Embryonic facial prominence (tissue), 1 donor: ENCODE measurements at regions not wholly inside any gene's neighbourhood (a gene's known extent, or its start where the extent isn't known, plus 50 kb on each side); places are given as distances from the start of the nearest gene placed in this dataset.
"Not testable (repeated sequence)": the region's sequence is repeated elsewhere in the genome, so short reads cannot be mapped to it uniquely, and the experiment has no call there.

Source experiments
- DNase-seq: peaks from one replicate; pipeline ENCODE4 v3.0.0-alpha.2; 2016; ENCODE audit errors: extremely low spot score

- DNase-seq = no peak
These were observed 1488.1 kb downstream of the OTOL1 start for GRCh38 chr3:162984746-162985145.

GRCh38 chr3:162987085-162987794, 1490.6 kb downstream of the OTOL1 start:
- DNase-seq = not testable (repeated sequence)

GRCh38 chr3:162992741-162993140, 1496.1 kb downstream of the OTOL1 start:
- no peak for DNase-seq

- no peak for DNase-seq
These were observed 1497.6 kb downstream of the OTOL1 start for GRCh38 chr3:162994165-162994564.

- no peak for DNase-seq
These were observed 1499.8 kb downstream of the OTOL1 start for GRCh38 chr3:162996368-162996767.

- DNase-seq = no peak
These were observed 1501.6 kb downstream of the OTOL1 start for GRCh38 chr3:162998205-162998604.

GRCh38 chr3:163011596-163011995, 1515.0 kb downstream of the OTOL1 start:
- DNase-seq = no peak

GRCh38 chr3:163016251-163016650, 1519.6 kb downstream of the OTOL1 start:
- no peak for DNase-seq

GRCh38 chr3:163018067-163018466, 1521.5 kb downstream of the OTOL1 start:
- no peak for DNase-seq

GRCh38 chr3:163018664-163019063, 1522.1 kb downstream of the OTOL1 start:
- no peak for DNase-seq

- no peak for DNase-seq
These were observed 1522.7 kb downstream of the OTOL1 start for GRCh38 chr3:163019260-163019659.

- no peak for DNase-seq
These were observed 1537.0 kb downstream of the OTOL1 start for GRCh38 chr3:163033652-163034051.

- no peak for DNase-seq
These were observed 1543.0 kb downstream of the OTOL1 start for GRCh38 chr3:163039636-163040035.

- DNase-seq = no peak
These were observed 1546.5 kb downstream of the OTOL1 start for GRCh38 chr3:163043074-163043473.

GRCh38 chr3:163045945-163046344, 1549.3 kb downstream of the OTOL1 start:
- no peak for DNase-seq

- DNase-seq = no peak
These were observed 1552.3 kb downstream of the OTOL1 start for GRCh38 chr3:163048881-163049280.

GRCh38 chr3:163056874-163057497, 1560.4 kb downstream of the OTOL1 start:
- DNase-seq = no peak

GRCh38 chr3:163058031-163058854, 1561.6 kb downstream of the OTOL1 start:
- DNase-seq = no peak

GRCh38 chr3:163071713-163072112, 1575.1 kb downstream of the OTOL1 start:
- DNase-seq = no peak
